Body of pancreas (tissue), 4 donors: ENCODE measurements at regions not wholly inside any gene's neighbourhood (a gene's known extent, or its start where the extent isn't known, plus 50 kb on each side); places are given as distances from the start of the nearest gene placed in this dataset.

ENCODE experiments used
- ATAC-seq: fragments of 150-250 bp; one replicate; pipeline ENCODE4 v1.9.1; 2016
- DNase-seq, 4 donors: peaks; one replicate each; pipeline ENCODE4 v3.0.0-alpha.2; 2019
- H3K27ac ChIP-seq, 4 donors: fragments of 200-600 bp; sonication (generic); 1 replicate in 3 of 4; 2 replicates in 1 of 4; pipeline versions ENCODE4 v1.5.1 to v1.6.1; 2016 to 2019; ENCODE audit warnings: mild to moderate bottlenecking in 1 of 4, mixed read lengths in 1 of 4, moderate library complexity in 1 of 4
- H3K27me3 ChIP-seq, 2 donors: fragments of 200-600 bp; sonication (generic); one replicate each; pipeline ENCODE4 v1.6.0; 2016; ENCODE audit warnings: mild to moderate bottlenecking in 1 of 2
- H3K36me3 ChIP-seq, 2 donors: fragments of 200-600 bp; sonication (generic); replicated peaks in 1 of 2; 2 replicates each; pipeline ENCODE4 v1.5.1; 2016; ENCODE audit warnings: low read depth in 2 of 2; ENCODE audit not compliant: insufficient read depth in 1 of 2
- H3K4me1 ChIP-seq: fragments of 200-600 bp; sonication (generic); one replicate; pipeline ENCODE4 v1.6.0; 2016
- H3K4me3 ChIP-seq, 2 donors: fragments of 200-600 bp; sonication (generic); 1 replicate in 1 of 2; 2 replicates in 1 of 2; pipeline ENCODE4 v1.5.1; 2016 to 2019
- H3K9me3 ChIP-seq, 3 donors: fragments of 200-600 bp; sonication (generic); 1 replicate in 2 of 3; 2 replicates in 1 of 3; pipeline ENCODE4 v1.5.1; 2016
- CTCF ChIP-seq, 7 experiments: fragments of 450-650 bp in 4 of 7; fragments of 200-600 bp in 3 of 7; sonication (generic) in 3 of 7; IDR thresholded peaks; one replicate each; pipeline ENCODE4 v1.5.1; 2016 to 2019; ENCODE audit warnings: antibody characterized with exemption in 7 of 7
- POLR2A ChIP-seq, 3 donors: fragments of 450-650 bp; IDR thresholded peaks; one replicate each; pipeline ENCODE4 v1.6.1; 2016; ENCODE audit warnings: antibody characterized with exemption in 3 of 3, mild to moderate bottlenecking in 2 of 3
- WGBS, 2 donors: methylation state at CpG; one replicate each; pipeline ENCODE4 v1.1.5; 2017; 5-methylcytosine and 5-hydroxymethylcytosine counted together
- intact Hi-C: fragments of 100-400 bp; cut with DNase I; formaldehyde crosslinking; loops from one replicate; pipeline ENCODE4 v1.15.1; 2023

GRCh38 chr11:114909866-114910265 is 231.5 kb downstream of the NXPE2 start:
- ATAC-seq, result no peak
- H3K27me3 ChIP-seq, result no peaks in the 10 kb centered on the region
- 39 to 46% methylated on average over 3 of the region's 3 CpGs for WGBS, 2 donors
- no peaks in the 10 kb centered on the region for H3K9me3 ChIP-seq
- H3K27ac ChIP-seq, result no peak overlapping the region
- no peak overlapping the region for H3K4me3 ChIP-seq
- TF ChIP-seq CTCF (IDR thresholded peaks at IDR 0.05) (no peak), POLR2A (IDR thresholded peaks at IDR 0.05) (no peak)
- intact Hi-C loops, result no loop called here
- H3K4me1 ChIP-seq, result no peaks in the 10 kb centered on the region
- no peak for DNase-seq
- no peaks in the 10 kb centered on the region for H3K36me3 ChIP-seq

GRCh38 chr11:114912826-114913225 is 234.5 kb downstream of the NXPE2 start:
- no peak for TF ChIP-seq POLR2A (IDR thresholded peaks at IDR 0.05)
- TF ChIP-seq CTCF (IDR thresholded peaks at IDR 0.05), result no peak
- Histone ChIP-seq H3K4me1 (no peaks in the 10 kb centered on the region), H3K4me3 (no peak overlapping the region), H3K9me3 (no peaks in the 10 kb centered on the region), H3K27me3 (no peaks in the 10 kb centered on the region), H3K27ac (no peak overlapping the region), H3K36me3 (no peaks in the 10 kb centered on the region)
- intact Hi-C loops, result no loop called here
- WGBS, 2 donors, result 57 to 62% methylated on average over 4 of the region's 4 CpGs
- ATAC-seq (no peak), DNase-seq (no peak)

GRCh38 chr11:114914231-114915005 is 236.1 kb downstream of the NXPE2 start:
- no peaks in the 10 kb centered on the region for H3K4me1 ChIP-seq
- H3K4me3 ChIP-seq, result no peak overlapping the region
- no peaks in the 10 kb centered on the region for H3K27me3 ChIP-seq
- WGBS, 2 donors, result 56 to 67% methylated on average over 1 of the region's 1 CpG
- no peak overlapping the region for H3K27ac ChIP-seq
- no peak for DNase-seq
- no peak for ATAC-seq
- no peaks in the 10 kb centered on the region for H3K9me3 ChIP-seq
- H3K36me3 ChIP-seq, result no peaks in the 10 kb centered on the region
- TF ChIP-seq POLR2A (IDR thresholded peaks at IDR 0.05), result no peak
- TF ChIP-seq CTCF (IDR thresholded peaks at IDR 0.05), result no peak
- intact Hi-C loops, result no loop called here

- DNase-seq (no peak), ATAC-seq (no peak)
- 48 to 64% methylated on average over 13 of the region's 13 CpGs for WGBS, 2 donors
Measured at GRCh38 chr11:114915871-114916805, 237.8 kb downstream of the NXPE2 start.

More at GRCh38 chr11:114915871-114916805, 237.8 kb downstream of the NXPE2 start:
- intact Hi-C loops, result no loop called here
- H3K36me3 ChIP-seq, result no peaks in the 10 kb centered on the region
- no peaks in the 10 kb centered on the region for H3K4me1 ChIP-seq
- H3K9me3 ChIP-seq, result no peaks in the 10 kb centered on the region
- no peak for TF ChIP-seq POLR2A (IDR thresholded peaks at IDR 0.05)
- no peak for TF ChIP-seq CTCF (IDR thresholded peaks at IDR 0.05)
- no peak overlapping the region for H3K4me3 ChIP-seq
- no peak overlapping the region for H3K27ac ChIP-seq
- no peaks in the 10 kb centered on the region for H3K27me3 ChIP-seq
